ENCODE measurements at regions not wholly inside any gene's neighbourhood (a gene's known extent, or its start where the extent isn't known, plus 50 kb on each side); places are given as distances from the start of the nearest gene placed in this dataset.
"Not testable (repeated sequence)": the region's sequence is repeated elsewhere in the genome, so short reads cannot be mapped to it uniquely, and the experiment has no call there.

DNA sequence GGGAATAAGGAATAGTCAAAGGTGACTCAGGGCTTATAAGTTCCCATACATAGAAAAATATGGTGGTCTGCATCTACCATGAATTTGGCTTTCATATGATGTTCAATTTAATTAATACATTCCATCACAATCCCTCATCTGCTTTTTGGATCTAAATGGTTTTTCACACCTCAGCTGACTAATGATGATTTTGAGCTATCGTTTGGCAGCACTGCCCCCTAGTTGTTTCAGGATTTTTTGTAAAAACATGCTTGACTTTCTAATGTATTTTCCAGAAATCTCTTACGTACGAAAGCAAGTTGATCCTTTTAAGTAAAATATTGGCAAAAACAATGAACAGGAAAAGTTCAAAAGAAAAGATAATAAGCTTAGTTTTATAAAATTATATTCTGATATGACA is 408.6 kb upstream of the ADGRB3 start:
- H3K27ac ChIP-seq (ENCODE audit: low read depth in 2 of 2, low read length in 1 of 2) = no peak overlapping the region
- 41 to 52% methylated on average over 3 of the region's 3 CpGs for WGBS, 2 donors
- H3K9me3 ChIP-seq (ENCODE audit: control insufficient read depth in 2 of 2, insufficient read depth in 1 of 2, low read depth in 1 of 2, low read length in 1 of 2) = no peaks in the 10 kb centered on the region
- no peaks in the 10 kb centered on the region for H3K4me1 ChIP-seq (ENCODE audit: control insufficient read depth in 2 of 2, insufficient read depth in 2 of 2, low read length in 1 of 2)
- no peaks in the 10 kb centered on the region for H3K27me3 ChIP-seq (ENCODE audit: control insufficient read depth in 1 of 2, insufficient read depth in 2 of 2, low read length in 2 of 2)
- H3K4me3 ChIP-seq (ENCODE audit: low read depth in 1 of 2, low read length in 2 of 2) = no peak overlapping the region
- no peaks in the 10 kb centered on the region for H3K36me3 ChIP-seq (ENCODE audit: control insufficient read depth in 2 of 2, insufficient read depth in 2 of 2, low read length in 1 of 2)

DNA sequence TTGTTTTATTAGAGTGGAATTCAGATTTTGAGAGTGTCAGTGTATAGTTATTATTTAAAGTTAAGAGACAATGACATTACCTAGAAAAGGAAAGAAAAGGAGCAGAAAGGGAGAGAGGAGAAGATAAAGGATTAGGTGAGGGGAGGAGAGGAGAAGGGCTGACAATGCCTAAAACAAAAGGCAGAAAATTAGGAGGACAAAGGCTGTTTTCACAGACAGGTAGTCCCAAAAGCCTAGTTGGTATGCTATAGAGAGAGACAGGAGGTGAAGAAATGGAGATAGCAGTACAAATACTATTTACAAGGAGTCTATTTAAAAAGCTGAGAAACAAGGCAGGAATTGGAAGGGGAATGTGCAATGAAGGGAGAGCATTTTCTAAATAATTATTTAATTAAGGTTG is 409.4 kb upstream of the ADGRB3 start:
- H3K27me3 ChIP-seq (ENCODE audit: control insufficient read depth in 1 of 2, insufficient read depth in 2 of 2, low read length in 2 of 2) = no peaks in the 10 kb centered on the region
- no peaks in the 10 kb centered on the region for H3K36me3 ChIP-seq (ENCODE audit: control insufficient read depth in 2 of 2, insufficient read depth in 2 of 2, low read length in 1 of 2)
- no peak overlapping the region for H3K27ac ChIP-seq (ENCODE audit: low read depth in 2 of 2, low read length in 1 of 2)
- H3K4me1 ChIP-seq (ENCODE audit: control insufficient read depth in 2 of 2, insufficient read depth in 2 of 2, low read length in 1 of 2) = no peaks in the 10 kb centered on the region
- H3K9me3 ChIP-seq (ENCODE audit: control insufficient read depth in 2 of 2, insufficient read depth in 1 of 2, low read depth in 1 of 2, low read length in 1 of 2) = no peaks in the 10 kb centered on the region
- H3K4me3 ChIP-seq (ENCODE audit: low read depth in 1 of 2, low read length in 2 of 2) = no peak overlapping the region

GRCh38 chr6:68211242-68211795 is 423.8 kb upstream of the ADGRB3 start:
- Histone ChIP-seq H3K36me3 (ENCODE audit: control insufficient read depth in 2 of 2, insufficient read depth in 2 of 2, low read length in 1 of 2) (no peaks in the 10 kb centered on the region), H3K4me3 (ENCODE audit: low read depth in 1 of 2, low read length in 2 of 2) (no peak overlapping the region), H3K9me3 (ENCODE audit: control insufficient read depth in 2 of 2, insufficient read depth in 1 of 2, low read depth in 1 of 2, low read length in 1 of 2) (peaks cover 0 to 2% of the 10 kb centered on the region in 2 donors), H3K27ac (ENCODE audit: low read depth in 2 of 2, low read length in 1 of 2) (no peak overlapping the region), H3K4me1 (ENCODE audit: control insufficient read depth in 2 of 2, insufficient read depth in 2 of 2, low read length in 1 of 2) (no peaks in the 10 kb centered on the region), H3K27me3 (ENCODE audit: control insufficient read depth in 1 of 2, insufficient read depth in 2 of 2, low read length in 2 of 2) (no peaks in the 10 kb centered on the region)
- WGBS, 2 donors = 81 to 82% methylated on average over 2 of the region's 2 CpGs

DNA sequence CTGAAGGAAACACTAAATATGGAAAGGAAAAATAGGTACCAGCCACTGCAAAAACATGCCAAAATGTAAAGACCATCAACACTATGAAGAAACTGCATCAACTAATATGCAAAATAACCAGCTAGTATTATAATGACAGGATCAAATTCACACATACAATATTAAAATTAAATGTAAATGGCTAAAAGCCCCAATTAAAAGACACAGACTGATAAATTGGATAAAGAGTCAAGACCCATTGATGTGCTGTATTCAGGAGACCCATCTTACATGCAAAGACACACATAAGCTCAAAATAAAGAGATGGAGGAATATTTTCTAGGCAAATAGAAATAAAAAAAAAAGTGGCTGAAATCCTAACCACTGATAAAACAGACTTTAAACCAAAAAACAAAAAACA is 427.5 kb upstream of the ADGRB3 start:
- H3K4me3 ChIP-seq (ENCODE audit: low read depth in 1 of 2, low read length in 2 of 2); H3K4me1 ChIP-seq (ENCODE audit: control insufficient read depth in 2 of 2, insufficient read depth in 2 of 2, low read length in 1 of 2); H3K27ac ChIP-seq (ENCODE audit: low read depth in 2 of 2, low read length in 1 of 2); H3K9me3 ChIP-seq (ENCODE audit: control insufficient read depth in 2 of 2, insufficient read depth in 1 of 2, low read depth in 1 of 2, low read length in 1 of 2); H3K36me3 ChIP-seq (ENCODE audit: control insufficient read depth in 2 of 2, insufficient read depth in 2 of 2, low read length in 1 of 2); H3K27me3 ChIP-seq (ENCODE audit: control insufficient read depth in 1 of 2, insufficient read depth in 2 of 2, low read length in 2 of 2): not testable (repeated sequence)

DNA sequence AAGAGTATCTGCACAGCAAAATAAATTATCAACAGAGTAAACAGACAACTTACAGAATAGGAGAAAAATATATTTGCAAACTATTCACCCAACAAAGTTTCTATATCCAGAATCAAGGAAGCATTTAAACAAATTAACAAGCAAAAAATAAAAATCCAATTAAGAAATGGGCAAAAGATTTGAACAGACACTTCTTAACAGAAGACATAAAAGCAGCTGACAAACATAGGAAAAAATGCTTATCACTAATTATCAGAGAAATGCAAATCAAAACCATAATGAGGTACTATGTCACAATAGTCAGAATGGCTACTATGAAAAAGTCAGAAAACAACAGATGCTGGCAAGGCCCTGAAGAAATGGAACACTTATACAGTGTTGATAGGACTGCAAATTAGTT is 434.2 kb upstream of the ADGRB3 start:
- peaks cover 0 to 3% of the 10 kb centered on the region in 2 donors for H3K9me3 ChIP-seq (ENCODE audit: control insufficient read depth in 2 of 2, insufficient read depth in 1 of 2, low read depth in 1 of 2, low read length in 1 of 2)
- no peak overlapping the region for H3K27ac ChIP-seq (ENCODE audit: low read depth in 2 of 2, low read length in 1 of 2)
- H3K36me3 ChIP-seq (ENCODE audit: control insufficient read depth in 2 of 2, insufficient read depth in 2 of 2, low read length in 1 of 2) = no peaks in the 10 kb centered on the region
- no peak overlapping the region for H3K4me3 ChIP-seq (ENCODE audit: low read depth in 1 of 2, low read length in 2 of 2)
- H3K4me1 ChIP-seq (ENCODE audit: control insufficient read depth in 2 of 2, insufficient read depth in 2 of 2, low read length in 1 of 2) = no peaks in the 10 kb centered on the region
- no peaks in the 10 kb centered on the region for H3K27me3 ChIP-seq (ENCODE audit: control insufficient read depth in 1 of 2, insufficient read depth in 2 of 2, low read length in 2 of 2)

DNA sequence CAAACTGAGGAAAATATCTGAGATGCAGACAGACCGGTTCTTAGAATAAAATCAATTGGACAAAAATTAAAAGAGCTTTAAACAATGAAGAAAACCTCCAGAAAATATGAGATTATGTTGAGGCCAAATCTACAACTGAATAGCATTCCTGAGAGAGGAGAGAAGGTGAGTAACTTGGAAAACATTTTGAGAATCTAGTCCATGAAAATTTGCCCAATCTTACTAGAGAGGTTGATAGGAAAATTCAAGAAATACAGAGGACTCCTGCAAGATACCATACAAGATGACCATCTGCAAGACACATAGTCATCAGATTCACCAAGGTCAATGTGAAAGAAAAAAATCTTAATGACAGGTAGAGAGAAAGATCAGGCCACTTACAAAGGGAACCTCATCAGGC is 437.7 kb upstream of the ADGRB3 start:
- no peak overlapping the region for H3K27ac ChIP-seq (ENCODE audit: low read depth in 2 of 2, low read length in 1 of 2)
- H3K27me3 ChIP-seq (ENCODE audit: control insufficient read depth in 1 of 2, insufficient read depth in 2 of 2, low read length in 2 of 2) = no peaks in the 10 kb centered on the region
- no peak overlapping the region for H3K4me3 ChIP-seq (ENCODE audit: low read depth in 1 of 2, low read length in 2 of 2)
- WGBS, 2 donors = 84 to 89% methylated on average over 1 of the region's 1 CpG
- no peaks in the 10 kb centered on the region for H3K4me1 ChIP-seq (ENCODE audit: control insufficient read depth in 2 of 2, insufficient read depth in 2 of 2, low read length in 1 of 2)
- no peaks in the 10 kb centered on the region for H3K36me3 ChIP-seq (ENCODE audit: control insufficient read depth in 2 of 2, insufficient read depth in 2 of 2, low read length in 1 of 2)
- peaks cover 0 to 9% of the 10 kb centered on the region in 2 donors for H3K9me3 ChIP-seq (ENCODE audit: control insufficient read depth in 2 of 2, insufficient read depth in 1 of 2, low read depth in 1 of 2, low read length in 1 of 2)

DNA sequence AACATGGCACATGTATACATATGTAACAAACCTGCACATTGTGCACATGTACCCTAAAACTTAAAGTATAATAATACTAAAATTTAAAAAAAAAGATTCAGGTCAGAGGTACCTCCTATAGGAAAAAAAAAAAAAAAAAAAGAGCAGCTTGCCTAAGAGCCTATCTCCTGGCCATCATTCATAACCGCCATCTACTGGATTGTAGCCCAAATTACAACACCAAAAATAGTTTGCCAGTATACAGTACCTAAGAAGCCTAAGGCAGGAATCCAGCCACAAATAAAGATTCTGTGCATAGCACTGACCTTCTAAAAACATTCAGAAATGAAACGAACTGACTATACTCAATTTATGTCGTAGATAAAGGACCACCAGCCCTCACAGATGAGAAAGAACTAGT is 438.4 kb upstream of the ADGRB3 start:
- H3K27ac ChIP-seq (ENCODE audit: low read depth in 2 of 2, low read length in 1 of 2) = no peak overlapping the region
- H3K27me3 ChIP-seq (ENCODE audit: control insufficient read depth in 1 of 2, insufficient read depth in 2 of 2, low read length in 2 of 2) = no peaks in the 10 kb centered on the region
- no peak overlapping the region for H3K4me3 ChIP-seq (ENCODE audit: low read depth in 1 of 2, low read length in 2 of 2)
- no peaks in the 10 kb centered on the region for H3K4me1 ChIP-seq (ENCODE audit: control insufficient read depth in 2 of 2, insufficient read depth in 2 of 2, low read length in 1 of 2)
- no peaks in the 10 kb centered on the region for H3K36me3 ChIP-seq (ENCODE audit: control insufficient read depth in 2 of 2, insufficient read depth in 2 of 2, low read length in 1 of 2)
- 32 to 56% methylated on average over 3 of the region's 3 CpGs for WGBS, 2 donors
- peaks cover 0 to 9% of the 10 kb centered on the region in 2 donors for H3K9me3 ChIP-seq (ENCODE audit: control insufficient read depth in 2 of 2, insufficient read depth in 1 of 2, low read depth in 1 of 2, low read length in 1 of 2)

- H3K36me3 ChIP-seq (ENCODE audit: control insufficient read depth in 2 of 2, insufficient read depth in 2 of 2, low read length in 1 of 2); H3K27ac ChIP-seq (ENCODE audit: low read depth in 2 of 2, low read length in 1 of 2); H3K27me3 ChIP-seq (ENCODE audit: control insufficient read depth in 1 of 2, insufficient read depth in 2 of 2, low read length in 2 of 2); H3K4me1 ChIP-seq (ENCODE audit: control insufficient read depth in 2 of 2, insufficient read depth in 2 of 2, low read length in 1 of 2); H3K4me3 ChIP-seq (ENCODE audit: low read depth in 1 of 2, low read length in 2 of 2); H3K9me3 ChIP-seq (ENCODE audit: control insufficient read depth in 2 of 2, insufficient read depth in 1 of 2, low read depth in 1 of 2, low read length in 1 of 2): not testable (repeated sequence)
- WGBS, 2 donors = 83% methylated on average over 2 of the region's 2 CpGs
These were observed 439.3 kb upstream of the ADGRB3 start for GRCh38 chr6:68195753-68196152.

DNA sequence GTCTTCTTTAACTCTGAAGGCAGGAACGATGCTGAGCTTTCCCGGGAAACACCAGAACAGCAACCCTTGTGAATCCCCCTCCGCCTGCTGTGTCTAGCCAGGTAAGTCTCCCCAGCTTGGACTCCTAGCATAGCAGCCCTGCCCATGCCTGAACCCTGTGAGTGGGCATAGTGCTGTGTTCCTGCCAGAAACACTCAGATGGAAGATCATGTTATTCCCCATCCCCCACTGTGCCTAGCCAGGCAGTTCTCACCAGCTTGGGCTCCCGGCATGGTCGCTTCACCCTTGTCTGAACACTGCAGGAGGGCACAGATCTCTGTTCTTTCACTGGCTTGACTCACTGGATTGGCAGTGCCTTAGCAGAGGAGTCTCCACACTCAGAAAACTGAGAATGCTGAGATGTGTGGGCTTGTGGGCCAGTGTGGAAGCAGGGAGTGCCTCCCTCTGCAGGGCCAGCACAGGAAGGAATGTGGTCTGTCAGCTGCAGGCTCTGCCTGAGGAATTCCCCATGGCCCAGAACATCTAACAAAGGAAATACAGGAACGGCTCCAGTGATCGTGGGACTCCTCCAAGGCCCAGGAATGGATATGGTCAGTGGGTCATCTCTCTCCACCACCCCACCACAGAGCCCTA is 440.1 kb upstream of the ADGRB3 start:
- H3K4me3 ChIP-seq (ENCODE audit: low read depth in 1 of 2, low read length in 2 of 2) = no peak overlapping the region
- 82 to 85% methylated on average over 7 of the region's 7 CpGs for WGBS, 2 donors
- H3K27ac ChIP-seq (ENCODE audit: low read depth in 2 of 2, low read length in 1 of 2) = no peak overlapping the region
- no peaks in the 10 kb centered on the region for H3K4me1 ChIP-seq (ENCODE audit: control insufficient read depth in 2 of 2, insufficient read depth in 2 of 2, low read length in 1 of 2)
- no peaks in the 10 kb centered on the region for H3K36me3 ChIP-seq (ENCODE audit: control insufficient read depth in 2 of 2, insufficient read depth in 2 of 2, low read length in 1 of 2)
- H3K9me3 ChIP-seq (ENCODE audit: control insufficient read depth in 2 of 2, insufficient read depth in 1 of 2, low read depth in 1 of 2, low read length in 1 of 2) = peaks cover 0 to 9% of the 10 kb centered on the region in 2 donors
- no peaks in the 10 kb centered on the region for H3K27me3 ChIP-seq (ENCODE audit: control insufficient read depth in 1 of 2, insufficient read depth in 2 of 2, low read length in 2 of 2)

DNA sequence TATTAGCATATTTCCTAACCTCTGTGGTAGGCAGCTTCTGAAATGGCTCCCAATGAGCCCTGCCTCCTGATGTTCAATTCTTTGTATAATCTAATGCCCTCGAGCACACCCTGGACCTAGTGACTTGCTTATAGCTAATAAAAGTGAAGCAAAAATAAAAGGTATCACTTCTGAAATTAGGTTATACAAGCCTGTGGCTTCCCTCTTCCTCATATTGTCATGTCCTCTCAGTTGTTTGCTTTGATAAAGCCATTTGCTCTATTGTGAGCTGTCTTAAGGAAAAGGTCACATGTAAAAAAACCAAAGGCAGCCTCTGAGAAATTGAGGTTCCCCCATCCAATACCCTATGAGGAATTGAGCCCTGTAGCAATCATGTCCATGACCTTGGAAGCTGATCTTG is 442.1 kb upstream of the ADGRB3 start:
- H3K27ac ChIP-seq (ENCODE audit: low read depth in 2 of 2, low read length in 1 of 2) = no peak overlapping the region
- H3K36me3 ChIP-seq (ENCODE audit: control insufficient read depth in 2 of 2, insufficient read depth in 2 of 2, low read length in 1 of 2) = no peaks in the 10 kb centered on the region
- H3K4me3 ChIP-seq (ENCODE audit: low read depth in 1 of 2, low read length in 2 of 2) = no peak overlapping the region
- H3K9me3 ChIP-seq (ENCODE audit: control insufficient read depth in 2 of 2, insufficient read depth in 1 of 2, low read depth in 1 of 2, low read length in 1 of 2) = peaks cover 0 to 9% of the 10 kb centered on the region in 2 donors
- no peaks in the 10 kb centered on the region for H3K27me3 ChIP-seq (ENCODE audit: control insufficient read depth in 1 of 2, insufficient read depth in 2 of 2, low read length in 2 of 2)
- WGBS, 2 donors = 63 to 70% methylated on average over 1 of the region's 1 CpG
- H3K4me1 ChIP-seq (ENCODE audit: control insufficient read depth in 2 of 2, insufficient read depth in 2 of 2, low read length in 1 of 2) = no peaks in the 10 kb centered on the region

Data from esophagus (tissue), 2 donors.